ENCODE measurements at regions not wholly inside any gene's neighbourhood (a gene's known extent, or its start where the extent isn't known, plus 50 kb on each side); places are given as distances from the start of the nearest gene placed in this dataset.

- H3K4me3 ChIP-seq: no peak overlapping the region
- DNase-seq (no peak), ATAC-seq (no peak)
- no peak overlapping the region for H3K27ac ChIP-seq
- no peaks in the 10 kb centered on the region for H3K36me3 ChIP-seq
- H3K27me3 ChIP-seq (ENCODE audit: low read depth): no peaks in the 10 kb centered on the region
- no peaks in the 10 kb centered on the region for H3K4me1 ChIP-seq
- intact Hi-C loops (cut with DNase I): no loop called here
- TF ChIP-seq CTCF (IDR thresholded peaks at IDR 0.05): no peak
- H3K9me3 ChIP-seq: no peaks in the 10 kb centered on the region
Measured at GRCh38 chr10:20630092-20630643, 266.9 kb downstream of the NEBL start.

- no peaks in the 10 kb centered on the region for H3K36me3 ChIP-seq
- intact Hi-C loops (cut with DNase I): no loop called here
- H3K9me3 ChIP-seq: no peaks in the 10 kb centered on the region
- no peak overlapping the region for H3K27ac ChIP-seq
- ATAC-seq (no peak), DNase-seq (no peak)
- peaks cover 7% of the 10 kb centered on the region for H3K4me1 ChIP-seq
- no peak overlapping the region for H3K4me3 ChIP-seq
- no peak for TF ChIP-seq CTCF (IDR thresholded peaks at IDR 0.05)
- no peaks in the 10 kb centered on the region for H3K27me3 ChIP-seq (ENCODE audit: low read depth)
Measured at GRCh38 chr10:20627946-20628507, 269.1 kb downstream of the NEBL start.

- DNase-seq (no peak), ATAC-seq (no peak)
- intact Hi-C loops (cut with DNase I): no loop called here
Measured at GRCh38 chr10:20627087-20627486, 270.0 kb downstream of the NEBL start.

GRCh38 chr10:20625868-20626267 is 271.2 kb downstream of the NEBL start:
- TF ChIP-seq CTCF (IDR thresholded peaks at IDR 0.05): no peak
- H3K36me3 ChIP-seq: no peaks in the 10 kb centered on the region
- no peaks in the 10 kb centered on the region for H3K27me3 ChIP-seq (ENCODE audit: low read depth)
- no peaks in the 10 kb centered on the region for H3K9me3 ChIP-seq
- ATAC-seq: no peak
- intact Hi-C loops (cut with DNase I): no loop called here
- H3K4me3 ChIP-seq: no peak overlapping the region
- DNase-seq: no peak
- no peak overlapping the region for H3K27ac ChIP-seq
- peaks cover 13% of the 10 kb centered on the region for H3K4me1 ChIP-seq

More at GRCh38 chr10:20627087-20627486, 270.0 kb downstream of the NEBL start:
- Histone ChIP-seq H3K4me3 (no peak overlapping the region), H3K27me3 (ENCODE audit: low read depth) (no peaks in the 10 kb centered on the region), H3K9me3 (no peaks in the 10 kb centered on the region), H3K36me3 (no peaks in the 10 kb centered on the region), H3K27ac (no peak overlapping the region), H3K4me1 (peaks cover 13% of the 10 kb centered on the region)
- TF ChIP-seq CTCF (IDR thresholded peaks at IDR 0.05): no peak

GRCh38 chr10:20624642-20625041 is 272.5 kb downstream of the NEBL start:
- Histone ChIP-seq H3K9me3 (no peaks in the 10 kb centered on the region), H3K27ac (no peak overlapping the region), H3K4me3 (no peak overlapping the region), H3K36me3 (no peaks in the 10 kb centered on the region), H3K27me3 (ENCODE audit: low read depth) (no peaks in the 10 kb centered on the region), H3K4me1 (peaks cover 13% of the 10 kb centered on the region)
- DNase-seq (no peak), ATAC-seq (no peak)
- no peak for TF ChIP-seq CTCF (IDR thresholded peaks at IDR 0.05)
- intact Hi-C loops (cut with DNase I): no loop called here

All from lower lobe of right lung (tissue), 2 donors.